ENCODE measurements at regions not wholly inside any gene's neighbourhood (a gene's known extent, or its start where the extent isn't known, plus 50 kb on each side); places are given as distances from the start of the nearest gene placed in this dataset.

- DNase-seq (ENCODE audit: extremely low read depth in 1 of 2, low read depth in 1 of 2): no peak
Observed at GRCh38 chr12:92650228-92650822, 52.5 kb upstream of the PLEKHG7 start.

GRCh38 chr12:92649511-92650227, 53.1 kb upstream of the PLEKHG7 start:
- peak; percentile 27 to 42 for DNase-seq (ENCODE audit: extremely low read depth in 1 of 2, low read depth in 1 of 2)

DNA sequence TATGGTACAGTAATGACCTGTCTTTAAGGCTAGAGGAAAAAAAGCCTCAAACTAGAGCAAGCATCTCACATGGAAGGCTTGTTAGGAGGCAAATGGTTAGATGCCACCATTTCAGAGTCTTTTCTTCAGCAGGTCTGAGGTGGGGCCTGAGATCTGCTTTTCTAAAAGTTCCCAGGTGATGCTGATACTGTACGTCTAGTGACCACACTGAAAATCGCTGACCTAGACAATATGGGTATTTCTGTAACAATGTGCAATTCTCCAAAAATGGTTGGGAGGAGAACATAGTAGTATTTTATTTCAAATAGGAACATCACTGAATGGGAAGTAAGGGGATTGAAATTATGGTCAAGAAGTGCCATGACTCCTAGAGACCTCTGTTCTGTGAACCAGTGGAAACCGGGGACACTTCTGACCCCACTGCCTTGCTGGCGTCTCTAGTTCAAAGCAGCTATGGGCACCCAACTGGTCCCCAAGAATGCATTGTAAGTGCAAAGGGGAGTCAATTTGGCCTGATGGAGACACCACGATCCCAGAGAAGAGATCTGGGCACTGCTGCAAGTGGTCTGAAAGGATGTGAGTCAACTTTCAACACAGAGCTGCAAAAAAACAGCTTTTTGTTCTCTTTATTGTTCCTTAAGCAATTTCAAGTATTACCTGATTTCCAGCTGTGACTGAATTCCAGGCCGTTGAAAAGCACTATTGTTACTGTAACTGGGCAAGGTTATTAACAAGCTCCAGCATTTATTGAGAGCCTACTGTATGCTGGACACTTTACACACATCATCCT, 54.4 kb upstream of the PLEKHG7 start:
- DNase-seq (ENCODE audit: extremely low read depth in 1 of 2, low read depth in 1 of 2): no peak

- DNase-seq (ENCODE audit: extremely low read depth in 1 of 2, low read depth in 1 of 2): no peak
Observed at GRCh38 chr12:92641291-92641690, 61.5 kb upstream of the PLEKHG7 start.

- DNase-seq (ENCODE audit: extremely low read depth in 1 of 2, low read depth in 1 of 2): no peak
Observed at GRCh38 chr12:92640691-92641090, 62.1 kb upstream of the PLEKHG7 start.

DNA sequence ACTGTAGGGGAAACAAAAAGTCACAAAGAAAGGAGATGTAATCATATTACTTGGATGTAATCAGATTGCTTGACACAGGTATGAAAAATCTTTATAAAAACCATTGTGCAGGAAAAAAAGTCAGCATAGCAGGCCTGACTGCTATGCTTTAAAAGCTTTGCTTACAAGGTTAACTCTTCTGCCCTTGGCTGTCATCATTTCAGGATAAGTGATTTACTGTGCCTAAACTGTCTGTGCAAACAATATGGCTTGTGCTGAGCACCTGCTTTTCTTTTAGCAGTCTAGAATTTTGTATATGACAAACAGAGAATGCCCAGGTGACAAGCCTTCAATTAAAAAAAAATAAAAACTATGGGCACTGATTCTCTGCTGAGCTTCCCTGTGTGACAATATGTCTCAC, 63.8 kb upstream of the PLEKHG7 start:
- DNase-seq (ENCODE audit: extremely low read depth in 1 of 2, low read depth in 1 of 2): no peak

DNA sequence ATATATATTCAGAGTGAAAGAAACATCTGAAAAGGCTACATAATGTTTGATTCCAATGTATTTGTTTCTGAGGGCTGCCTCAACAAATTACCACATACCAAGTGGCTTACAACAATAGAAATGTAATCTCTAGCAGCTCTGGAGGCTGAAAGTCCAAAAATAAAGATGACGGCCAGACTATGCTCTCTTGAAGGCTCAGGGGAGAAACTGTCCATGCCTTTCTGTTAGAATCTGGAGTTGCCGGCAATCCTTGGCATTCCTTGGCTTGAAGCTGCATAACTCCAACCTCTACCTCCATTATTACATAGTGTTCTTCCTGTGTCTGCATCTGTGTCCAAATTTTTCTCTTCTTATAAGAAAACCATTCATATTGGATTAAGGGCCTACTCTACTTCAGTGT, 68.1 kb upstream of the PLEKHG7 start:
- no peak for DNase-seq (ENCODE audit: extremely low read depth in 1 of 2, low read depth in 1 of 2)

DNA sequence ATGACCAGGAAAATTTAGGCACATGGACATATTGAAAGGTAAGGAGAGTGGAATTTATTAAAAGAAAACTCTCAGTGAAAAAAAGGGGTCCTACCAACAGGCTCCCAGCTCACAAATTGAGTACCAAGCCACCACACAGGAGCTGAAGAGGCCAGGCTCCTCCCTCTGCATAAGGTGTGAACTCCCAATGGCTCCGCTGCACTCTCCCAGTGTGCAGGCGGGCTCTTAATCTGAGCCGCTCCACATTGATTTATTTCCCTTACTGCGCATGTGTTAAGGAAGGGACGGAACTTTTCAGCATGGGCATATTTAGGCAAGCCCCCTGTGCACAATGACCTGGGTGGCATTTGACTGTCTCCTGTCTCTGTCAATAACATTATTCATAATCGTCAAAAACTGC, 68.6 kb upstream of the PLEKHG7 start:
- DNase-seq (ENCODE audit: extremely low read depth in 1 of 2, low read depth in 1 of 2): no peak

DNA sequence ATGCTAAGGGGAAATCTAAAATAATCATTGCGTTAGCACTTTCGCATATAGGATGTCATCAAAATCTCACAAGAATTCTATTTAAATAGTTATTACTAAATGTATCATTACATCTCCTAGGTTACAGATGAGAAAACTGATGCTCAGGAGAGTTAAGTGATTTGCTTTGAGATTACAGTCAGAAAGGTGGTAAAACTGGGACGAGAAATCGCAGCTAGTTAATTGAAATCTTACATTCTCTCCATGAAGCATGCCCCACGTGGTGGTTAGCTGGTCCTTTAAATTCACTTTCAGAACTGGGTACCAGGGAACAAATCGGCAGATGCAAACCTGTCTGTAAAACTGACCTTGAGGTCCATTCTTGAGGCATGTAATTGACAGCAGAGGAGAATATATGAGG, 71.8 kb upstream of the PLEKHG7 start:
- no peak for DNase-seq (ENCODE audit: extremely low read depth in 1 of 2, low read depth in 1 of 2)

GRCh38 chr12:92629349-92630065, 73.3 kb upstream of the PLEKHG7 start:
- no peak for DNase-seq (ENCODE audit: extremely low read depth in 1 of 2, low read depth in 1 of 2)

GRCh38 chr12:92628476-92628875, 74.3 kb upstream of the PLEKHG7 start:
- no peak for DNase-seq (ENCODE audit: extremely low read depth in 1 of 2, low read depth in 1 of 2)

- DNase-seq (ENCODE audit: extremely low read depth in 1 of 2, low read depth in 1 of 2): no peak
Observed at GRCh38 chr12:92627511-92627910, 75.3 kb upstream of the PLEKHG7 start.

DNA sequence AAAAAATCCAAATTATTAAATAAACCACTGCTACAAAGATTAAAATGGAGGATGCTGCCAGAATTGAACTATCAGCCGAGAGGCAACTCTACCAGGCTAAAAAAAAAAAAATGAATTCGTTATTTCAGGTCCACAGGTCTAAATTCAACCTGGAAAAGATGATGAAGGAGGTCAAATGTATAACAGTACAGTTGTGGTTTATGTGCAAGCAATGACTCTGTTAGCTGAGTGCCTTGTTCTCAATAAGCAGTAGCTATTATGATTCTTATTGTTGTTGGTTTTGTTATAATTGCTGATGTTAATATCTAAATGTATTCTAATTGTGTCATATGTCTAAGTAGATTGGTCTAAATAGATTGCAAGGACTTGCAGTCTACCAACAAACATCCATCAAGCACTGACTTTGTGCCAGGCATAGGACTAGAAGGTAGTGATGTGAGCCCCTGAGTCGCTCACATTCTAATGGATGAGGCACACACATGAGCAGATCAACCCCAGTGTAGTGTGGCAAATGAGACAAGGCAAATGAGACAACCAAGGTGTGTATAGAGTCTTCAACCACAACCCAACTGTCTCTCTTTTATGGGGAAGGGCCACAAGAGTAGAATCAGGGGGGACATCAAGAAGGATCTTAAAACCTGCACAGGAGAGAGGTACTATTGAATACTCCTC, 77.0 kb upstream of the PLEKHG7 start:
- no peak for DNase-seq (ENCODE audit: extremely low read depth in 1 of 2, low read depth in 1 of 2)

DNA sequence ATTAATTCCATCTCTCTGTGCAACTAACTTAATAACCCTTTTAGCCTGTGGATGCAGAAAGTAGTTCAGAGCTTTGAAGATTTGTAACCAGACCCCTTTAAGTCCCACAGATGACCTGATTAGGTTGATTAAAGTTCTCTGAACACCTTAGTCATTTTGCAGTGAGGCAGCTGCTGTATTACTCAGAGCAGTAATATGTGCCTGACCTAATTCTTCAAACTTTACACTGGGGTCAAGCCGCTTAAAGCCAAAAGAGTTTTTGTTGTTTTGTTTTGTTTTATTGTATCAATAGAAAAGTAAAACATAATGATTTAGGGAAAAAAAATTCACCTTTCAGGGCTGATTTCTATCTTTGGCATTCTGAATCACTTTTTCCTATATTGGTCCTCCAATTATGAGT, 78.6 kb upstream of the PLEKHG7 start:
- no peak for DNase-seq (ENCODE audit: extremely low read depth in 1 of 2, low read depth in 1 of 2)

GRCh38 chr12:92623386-92623785, 79.4 kb upstream of the PLEKHG7 start:
- no peak for DNase-seq (ENCODE audit: extremely low read depth in 1 of 2, low read depth in 1 of 2)

DNA sequence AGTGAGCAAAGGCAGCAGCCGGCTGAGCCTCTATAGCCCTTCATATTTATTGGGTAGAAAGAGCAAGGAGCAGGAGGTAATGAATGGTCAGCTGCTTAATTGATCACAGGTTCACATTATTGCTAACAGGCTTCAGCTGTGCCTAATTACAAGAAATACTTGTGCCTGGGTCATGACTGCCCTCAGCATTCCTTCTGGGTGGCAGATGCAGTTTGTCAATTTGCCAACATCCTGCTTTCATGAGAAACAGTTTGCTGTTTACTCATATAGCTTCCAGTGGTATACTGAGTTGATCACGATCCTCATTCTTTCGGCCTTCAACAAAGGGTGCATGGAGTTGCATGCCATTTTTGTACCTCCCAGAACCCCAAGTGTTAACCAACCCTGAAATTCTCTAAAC, 81.0 kb upstream of the PLEKHG7 start:
- DNase-seq (ENCODE audit: extremely low read depth in 1 of 2, low read depth in 1 of 2): no peak

GRCh38 chr12:92621312-92621711, 81.5 kb upstream of the PLEKHG7 start:
- no peak for DNase-seq (ENCODE audit: extremely low read depth in 1 of 2, low read depth in 1 of 2)

DNA sequence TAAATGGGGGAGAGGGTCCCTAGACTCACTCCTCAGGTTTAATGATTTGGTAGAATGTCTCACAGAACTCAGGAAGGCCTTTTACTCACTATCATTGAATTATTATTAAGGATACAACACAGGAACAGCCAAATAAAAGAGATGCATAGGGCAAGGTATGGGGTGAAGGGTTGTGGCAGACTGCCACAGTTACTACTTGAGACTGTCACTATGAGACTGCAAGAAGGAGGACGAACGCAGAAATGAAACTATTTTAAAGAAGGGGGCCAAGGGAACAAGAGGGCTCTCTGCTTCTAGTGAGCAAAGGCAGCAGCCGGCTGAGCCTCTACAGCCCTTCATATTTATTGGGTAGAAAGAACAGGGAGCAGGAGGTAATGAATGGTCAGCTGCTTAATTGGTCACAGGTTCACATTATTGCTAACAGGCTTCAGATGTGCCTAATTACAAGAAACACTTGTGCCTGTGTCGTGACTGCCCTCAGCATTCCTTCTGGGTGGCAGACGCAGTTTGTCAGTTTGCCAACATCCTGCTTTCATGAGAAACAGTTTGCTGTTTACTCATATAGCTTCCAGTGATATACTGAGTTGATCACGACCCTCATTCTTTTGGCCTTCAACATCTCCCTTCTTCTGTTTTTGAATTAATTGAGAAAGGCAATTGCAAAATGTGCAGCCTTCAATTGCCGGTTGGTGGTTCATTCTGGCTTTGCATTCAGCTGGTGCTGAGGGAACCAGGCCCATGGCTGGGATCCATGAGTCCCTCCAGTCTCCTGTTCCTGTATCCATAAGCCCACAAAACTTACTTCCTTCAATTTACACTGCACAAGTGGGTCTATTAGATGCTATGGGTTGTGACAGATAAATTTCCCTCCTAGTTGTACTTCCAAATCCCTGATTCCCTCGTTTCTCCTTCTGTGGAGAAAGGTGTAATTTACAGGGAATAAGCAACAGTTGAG, 82.8 kb upstream of the PLEKHG7 start:
- no peak for DNase-seq (ENCODE audit: extremely low read depth in 1 of 2, low read depth in 1 of 2)

DNA sequence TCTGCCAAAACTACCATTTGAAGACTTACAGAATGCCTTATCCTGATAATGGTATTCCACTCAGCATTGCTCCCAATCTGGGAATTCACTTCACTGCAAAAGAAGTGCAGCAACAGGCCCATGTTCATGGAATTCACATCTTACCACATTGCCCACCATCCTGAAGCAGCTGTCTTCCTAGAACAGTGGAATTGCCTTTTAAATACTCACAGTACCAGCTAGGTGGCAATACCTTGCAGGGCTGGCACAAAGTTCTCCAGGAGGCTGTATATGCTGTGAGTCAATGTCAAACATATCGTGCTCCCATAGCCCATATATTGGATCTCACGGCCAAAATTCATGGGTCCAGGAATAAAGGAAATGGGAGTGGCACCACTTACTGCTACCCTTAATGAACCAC, 83.8 kb upstream of the PLEKHG7 start:
- DNase-seq (ENCODE audit: extremely low read depth in 1 of 2, low read depth in 1 of 2): no peak

- no peak for DNase-seq (ENCODE audit: extremely low read depth in 1 of 2, low read depth in 1 of 2)
Observed at GRCh38 chr12:92615703-92616102, 87.1 kb upstream of the PLEKHG7 start.
